ENCODE measurements at regions not wholly inside any gene's neighbourhood (a gene's known extent, or its start where the extent isn't known, plus 50 kb on each side); places are given as distances from the start of the nearest gene placed in this dataset.

GRCh38 chr6:121873595-121873994 is 438.1 kb downstream of the GJA1 start:
- no peak overlapping the region for H2AFZ ChIP-seq (ENCODE audit: control insufficient read depth, low read depth, low read length)
- CTCF ChIA-PET = no interaction called here
- H3K9me3 ChIP-seq (replicated peaks; ENCODE audit: control insufficient read depth, insufficient read depth, low read length) = no peaks in the 10 kb centered on the region
- in situ Hi-C loops (cut with MboI) (no loop called here), intact Hi-C loops (cut with micrococcal nuclease; ENCODE audit: unreplicated experiment) (no loop called here)
- no peaks in the 10 kb centered on the region for H3K27me3 ChIP-seq (replicated peaks in 1 of 2; ENCODE audit: control insufficient read depth in 2 of 2, insufficient read depth in 2 of 2, low read length in 1 of 2)
- no peaks in the 10 kb centered on the region for H3K4me1 ChIP-seq (ENCODE audit: control insufficient read depth, insufficient read depth, low read length)
- TF ChIP-seq RAD51 (IDR thresholded peaks at IDR 0.05) (no peak), ZBED1 (IDR thresholded peaks at IDR 0.05; ENCODE audit: borderline replicate concordance) (no peak), SREBF1 (IDR thresholded peaks at IDR 0.05; ENCODE audit: low read length) (no peak), SUZ12 (IDR thresholded peaks at IDR 0.05; ENCODE audit: unreplicated experiment) (no peak), PKNOX1 (IDR thresholded peaks at IDR 0.05) (no peak), POU2F2 (IDR thresholded peaks at IDR 0.05; ENCODE audit: borderline replicate concordance, low read depth, low read length) (no peak), IKZF2 (IDR thresholded peaks at IDR 0.05) (no peak), CBX3 (IDR thresholded peaks at IDR 0.05; ENCODE audit: borderline replicate concordance, low read depth) (no peak), ZNF207 (IDR thresholded peaks at IDR 0.05; ENCODE audit: borderline replicate concordance) (no peak), BRCA1 (IDR thresholded peaks at IDR 0.05; ENCODE audit: low read depth, low read length) (no peak)
- WGBS (ENCODE audit: insufficient coverage, insufficient replicate concordance, low lambda C conversion rate, missing lambda C conversion rate) = 4% methylated on average over 2 of the region's 2 CpGs
- RAD21 ChIA-PET (ENCODE audit: unreplicated experiment) = no interaction called here
- H3K4me2 ChIP-seq (ENCODE audit: control insufficient read depth, insufficient read depth) = no peak overlapping the region
- no peaks in the 10 kb centered on the region for H3K36me3 ChIP-seq (ENCODE audit: control insufficient read depth in 2 of 2, insufficient read depth in 2 of 2, low read length in 1 of 2)
- POLR2A ChIA-PET = no interaction called here
- DNase-seq (ENCODE audit: low read depth, low spot score) (no peak), FAIRE-seq (no peak), ATAC-seq (no peak)
- H3K4me3 ChIP-seq = no peak overlapping the region
- no peaks in the 10 kb centered on the region for H3K79me2 ChIP-seq (ENCODE audit: control insufficient read depth, insufficient read depth, low read length)
- H3K27ac ChIP-seq (ENCODE audit: control insufficient read depth, insufficient read depth) = no peak overlapping the region
- H3K9ac ChIP-seq (ENCODE audit: control insufficient read depth, insufficient read depth, low read length) = no peak overlapping the region
- SMC1A ChIA-PET (ENCODE audit: uncharacterized antibody, unreplicated experiment) = no interaction called here
- H4K20me1 ChIP-seq (ENCODE audit: control insufficient read depth, insufficient read depth) = no peaks in the 10 kb centered on the region
- no TSS peak for BruUV-seq (replicated peaks)

DNA sequence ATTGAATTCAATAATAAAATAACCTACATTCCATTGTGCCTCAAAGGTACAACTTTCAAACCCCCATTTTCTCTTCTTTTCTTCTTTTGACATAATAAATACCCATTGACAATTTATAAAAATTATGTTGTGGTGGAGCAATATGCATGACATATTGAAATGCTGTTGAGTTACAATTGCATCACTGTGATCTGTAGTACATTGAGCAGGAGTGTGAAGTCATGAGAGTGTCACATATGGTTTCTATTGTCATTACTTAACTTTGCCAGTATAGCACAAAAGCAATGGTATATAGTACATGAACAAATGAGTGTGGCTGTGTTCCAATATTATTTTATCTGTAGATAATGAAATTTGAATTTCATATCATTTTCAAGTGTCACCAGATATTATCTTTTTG is 441.3 kb downstream of the GJA1 start:
- ATAC-seq (no peak), DNase-seq (ENCODE audit: low read depth, low spot score) (no peak), FAIRE-seq (no peak)
- no peak overlapping the region for H3K4me3 ChIP-seq
- no peaks in the 10 kb centered on the region for H3K4me1 ChIP-seq (ENCODE audit: control insufficient read depth, insufficient read depth, low read length)
- no TSS peak for BruUV-seq (replicated peaks)
- no peak overlapping the region for H3K9ac ChIP-seq (ENCODE audit: control insufficient read depth, insufficient read depth, low read length)
- no peaks in the 10 kb centered on the region for H3K79me2 ChIP-seq (ENCODE audit: control insufficient read depth, insufficient read depth, low read length)
- H3K27ac ChIP-seq (ENCODE audit: control insufficient read depth, insufficient read depth) = no peak overlapping the region
- ChIA-PET POLR2A (no interaction called here), CTCF (no interaction called here), RAD21 (ENCODE audit: unreplicated experiment) (no interaction called here), SMC1A (ENCODE audit: uncharacterized antibody, unreplicated experiment) (no interaction called here)
- in situ Hi-C loops (cut with MboI) (no loop called here), intact Hi-C loops (cut with micrococcal nuclease; ENCODE audit: unreplicated experiment) (no loop called here)
- no peak overlapping the region for H3K4me2 ChIP-seq (ENCODE audit: control insufficient read depth, insufficient read depth)
- no peak overlapping the region for H2AFZ ChIP-seq (ENCODE audit: control insufficient read depth, low read depth, low read length)
- H3K9me3 ChIP-seq (replicated peaks; ENCODE audit: control insufficient read depth, insufficient read depth, low read length) = no peaks in the 10 kb centered on the region
- no peaks in the 10 kb centered on the region for H3K27me3 ChIP-seq (replicated peaks in 1 of 2; ENCODE audit: control insufficient read depth in 2 of 2, insufficient read depth in 2 of 2, low read length in 1 of 2)
- H3K36me3 ChIP-seq (ENCODE audit: control insufficient read depth in 2 of 2, insufficient read depth in 2 of 2, low read length in 1 of 2) = no peaks in the 10 kb centered on the region
- TF ChIP-seq SUZ12 (IDR thresholded peaks at IDR 0.05; ENCODE audit: unreplicated experiment) (no peak), SREBF1 (IDR thresholded peaks at IDR 0.05; ENCODE audit: low read length) (no peak), MXI1 (IDR thresholded peaks at IDR 0.05; ENCODE audit: low read depth, low read length) (no peak), BHLHE40 (IDR thresholded peaks at IDR 0.05; ENCODE audit: borderline replicate concordance in 1 of 2, low read depth in 2 of 2, low read length in 1 of 2) (no peak), JUND (IDR thresholded peaks at IDR 0.05; ENCODE audit: low read depth, low read length) (no peak), MYC (IDR thresholded peaks at IDR 0.05; ENCODE audit: insufficient read depth, insufficient read length, insufficient replicate concordance, low read length, severe bottlenecking) (no peak), E2F4 (IDR thresholded peaks at IDR 0.05; ENCODE audit: low read depth, low read length) (no peak), EED (IDR thresholded peaks at IDR 0.05; ENCODE audit: low read depth) (no peak), ZNF384 (IDR thresholded peaks at IDR 0.05; ENCODE audit: borderline replicate concordance, low read depth, low read length) (no peak), NR2C1 (IDR thresholded peaks at IDR 0.05) (no peak)
- no peaks in the 10 kb centered on the region for H4K20me1 ChIP-seq (ENCODE audit: control insufficient read depth, insufficient read depth)

All from GM12878 (cell line).